Activated naive CD8-positive, alpha-beta T cell treated with anti-CD3 and anti-CD28 coated beads, Interleukin-2, amount 10 ng/mL, durations not matched to agents 7 days and 5 days (primary cell): ENCODE measurements at regions not wholly inside any gene's neighbourhood (a gene's known extent, or its start where the extent isn't known, plus 50 kb on each side); places are given as distances from the start of the nearest gene placed in this dataset.

Experiments used
- ATAC-seq: fragments of 150-1000 bp; cut with Tn5 transposase; one replicate; pipeline ENCODE4 v1.10.0; 2021; ENCODE audit warnings: low read depth, moderate library complexity
- POLR2A ChIA-PET: fragments of 350-600 bp; sonication (Branson Sonifier 250); formaldehyde crosslinking; loops from one replicate; lab custom pipeline; 2021; ENCODE audit warnings: antibody characterized with exemption; lab: Charles Lee
- DNase-seq: peaks from one replicate; pipeline ENCODE4 v3.0.0; 2021
- H3K27ac Mint-ChIP-seq: one replicate; pipeline ENCODE4 v1.8.0; 2022; ENCODE audit warnings: mild to moderate bottlenecking, mixed read lengths
- H3K27me3 Mint-ChIP-seq: one replicate; pipeline ENCODE4 v1.8.0; 2022; ENCODE audit warnings: mild to moderate bottlenecking, moderate library complexity, mixed read lengths
- H3K36me3 Mint-ChIP-seq: one replicate; pipeline ENCODE4 v1.8.0; 2021; ENCODE audit warnings: mild to moderate bottlenecking, mixed read lengths
- H3K4me1 Mint-ChIP-seq: one replicate; pipeline ENCODE4 v1.8.0; 2021; ENCODE audit warnings: mixed read lengths
- H3K4me3 Mint-ChIP-seq: one replicate; pipeline ENCODE4 v1.8.0; 2022; ENCODE audit warnings: mild to moderate bottlenecking, moderate library complexity, mixed read lengths
- H3K9me3 Mint-ChIP-seq: one replicate; pipeline ENCODE4 v1.8.0; 2021; ENCODE audit warnings: mixed read lengths

DNA sequence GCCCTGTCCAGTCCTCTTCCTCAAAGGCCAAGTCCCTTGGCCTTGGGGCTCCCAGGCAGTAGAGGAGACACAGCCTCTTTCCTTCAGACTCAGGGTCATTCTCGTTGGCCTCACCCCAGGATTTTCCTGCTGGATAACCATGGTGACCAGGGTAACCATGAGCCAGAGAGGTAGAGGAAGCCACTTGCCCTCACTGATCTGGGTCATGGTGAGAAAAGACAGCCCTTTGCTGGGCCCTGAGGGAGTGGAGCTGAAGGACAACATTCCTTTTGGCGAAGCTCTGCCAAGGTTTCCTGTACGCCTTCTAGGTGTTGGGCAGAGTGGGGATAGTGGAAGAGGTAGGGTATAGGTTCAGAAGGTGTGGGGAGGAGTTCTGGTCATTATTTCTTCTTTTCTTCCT, 53.1 kb upstream of the WNT4 start:
- DNase-seq = no peak
- Mint-ChIP-seq H3K27me3 (peaks cover 26% of the 10 kb centered on the region), H3K4me1 (no peaks in the 10 kb centered on the region), H3K36me3 (no peaks in the 10 kb centered on the region), H3K27ac (no peak overlapping the region), H3K4me3 (no peak overlapping the region), H3K9me3 (no peaks in the 10 kb centered on the region)
- no peak for ATAC-seq
- POLR2A ChIA-PET = no interaction called here

DNA sequence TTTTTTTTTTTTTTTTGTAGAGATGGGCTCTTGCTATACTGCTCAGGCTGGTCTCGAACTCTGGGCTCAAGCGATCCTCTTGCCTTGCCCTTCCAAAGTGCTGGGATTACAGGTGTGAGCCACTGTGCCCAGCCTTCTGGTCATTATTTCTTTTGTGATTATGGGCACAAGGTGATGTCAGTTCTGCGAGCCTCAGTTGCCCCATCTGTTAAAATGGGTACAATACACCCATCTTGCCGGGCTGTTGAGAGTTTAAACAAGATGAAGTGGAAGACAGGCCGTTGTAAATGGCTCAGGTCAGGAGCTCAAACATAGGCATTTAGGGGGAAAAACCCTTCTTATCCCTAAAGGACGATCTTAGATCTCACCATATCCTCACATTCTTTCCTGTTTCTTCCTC, 53.7 kb upstream of the WNT4 start:
- no peak overlapping the region for H3K27ac Mint-ChIP-seq
- no peaks in the 10 kb centered on the region for H3K4me1 Mint-ChIP-seq
- H3K36me3 Mint-ChIP-seq = no peaks in the 10 kb centered on the region
- ATAC-seq (no peak), DNase-seq (no peak)
- peaks cover 26% of the 10 kb centered on the region for H3K27me3 Mint-ChIP-seq
- POLR2A ChIA-PET = no interaction called here
- H3K4me3 Mint-ChIP-seq = no peak overlapping the region
- H3K9me3 Mint-ChIP-seq = no peaks in the 10 kb centered on the region

DNA sequence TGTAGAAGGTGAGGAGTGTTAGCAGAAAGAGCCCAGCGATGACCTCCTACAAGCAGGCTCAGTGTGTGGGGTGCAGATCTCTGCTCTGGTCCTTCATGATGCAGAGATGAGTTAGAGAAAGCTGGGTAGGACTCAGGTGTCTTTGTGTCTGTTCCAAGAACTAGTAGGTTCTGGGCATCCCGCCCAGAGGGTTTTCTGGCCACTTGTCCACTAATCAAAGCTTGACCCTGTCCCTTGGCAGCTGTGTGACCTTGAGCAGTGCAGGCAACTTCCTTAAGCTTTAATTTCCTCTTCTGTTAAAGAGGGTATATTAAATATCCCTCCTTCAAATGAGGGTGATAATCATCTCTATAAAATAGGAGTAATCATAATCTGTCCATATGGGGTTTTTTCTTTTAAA, 54.7 kb upstream of the WNT4 start:
- Mint-ChIP-seq H3K4me3 (no peak overlapping the region), H3K27ac (no peak overlapping the region)
- POLR2A ChIA-PET = no interaction called here

DNA sequence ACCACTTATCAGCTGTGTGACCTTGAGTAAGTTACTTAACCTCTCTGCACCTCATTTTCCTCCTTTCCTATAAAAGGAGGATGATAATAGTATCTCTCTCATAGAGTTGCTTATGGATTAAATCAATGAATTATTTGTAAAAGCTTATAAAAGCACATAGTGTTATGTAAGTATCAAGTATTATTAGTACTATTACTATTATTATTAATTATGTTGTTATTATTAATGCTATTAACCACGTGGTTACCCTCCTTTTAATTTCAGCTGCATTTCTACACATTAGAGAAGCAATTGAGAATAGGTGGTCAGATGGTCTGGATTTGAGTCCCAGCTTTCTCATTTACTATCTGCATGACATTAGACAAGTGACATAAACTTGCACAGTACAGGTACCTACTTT, 58.1 kb upstream of the WNT4 start:
- H3K27me3 Mint-ChIP-seq = peaks cover 32% of the 10 kb centered on the region
- H3K4me1 Mint-ChIP-seq = no peaks in the 10 kb centered on the region
- H3K9me3 Mint-ChIP-seq = no peaks in the 10 kb centered on the region
- H3K4me3 Mint-ChIP-seq = no peak overlapping the region
- POLR2A ChIA-PET = no interaction called here
- ATAC-seq (no peak), DNase-seq (no peak)
- H3K27ac Mint-ChIP-seq = no peak overlapping the region
- no peaks in the 10 kb centered on the region for H3K36me3 Mint-ChIP-seq

More for the DNA sequence above, 54.7 kb upstream of the WNT4 start:
- ATAC-seq (no peak), DNase-seq (no peak)
- Mint-ChIP-seq H3K4me1 (no peaks in the 10 kb centered on the region), H3K9me3 (no peaks in the 10 kb centered on the region), H3K36me3 (no peaks in the 10 kb centered on the region), H3K27me3 (peaks cover 27% of the 10 kb centered on the region)

DNA sequence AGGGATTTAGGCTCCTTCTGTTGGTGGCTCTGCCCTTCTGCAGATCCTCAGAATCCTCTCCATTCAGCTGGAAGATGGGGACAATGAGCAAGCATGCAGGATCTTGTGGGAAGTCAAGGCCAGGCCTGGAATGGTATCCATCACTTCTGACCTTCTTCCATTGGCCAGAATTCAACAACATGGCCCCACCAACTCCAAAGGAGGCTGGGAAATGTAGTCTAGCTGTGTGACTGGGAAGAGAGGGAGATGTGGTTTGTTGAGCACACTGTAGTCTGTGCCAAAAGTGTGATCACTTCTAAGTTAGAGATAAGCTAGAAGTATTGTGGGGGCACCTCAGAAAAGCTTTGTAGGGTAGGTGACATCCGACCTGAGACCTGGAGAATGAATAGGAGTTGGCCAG, 60.4 kb upstream of the WNT4 start:
- no peaks in the 10 kb centered on the region for H3K36me3 Mint-ChIP-seq
- H3K4me3 Mint-ChIP-seq = no peak overlapping the region
- POLR2A ChIA-PET = interaction anchor here (0.6 kb wide), 1 partner anchor 52 kb away, joined by 4 read pairs; no protein-coding TSS in a partner anchor
- H3K27ac Mint-ChIP-seq = no peak overlapping the region
- H3K9me3 Mint-ChIP-seq = no peaks in the 10 kb centered on the region
- ATAC-seq = no peak
- no peaks in the 10 kb centered on the region for H3K4me1 Mint-ChIP-seq
- H3K27me3 Mint-ChIP-seq = peaks cover 38% of the 10 kb centered on the region
- DNase-seq = no peak

DNA sequence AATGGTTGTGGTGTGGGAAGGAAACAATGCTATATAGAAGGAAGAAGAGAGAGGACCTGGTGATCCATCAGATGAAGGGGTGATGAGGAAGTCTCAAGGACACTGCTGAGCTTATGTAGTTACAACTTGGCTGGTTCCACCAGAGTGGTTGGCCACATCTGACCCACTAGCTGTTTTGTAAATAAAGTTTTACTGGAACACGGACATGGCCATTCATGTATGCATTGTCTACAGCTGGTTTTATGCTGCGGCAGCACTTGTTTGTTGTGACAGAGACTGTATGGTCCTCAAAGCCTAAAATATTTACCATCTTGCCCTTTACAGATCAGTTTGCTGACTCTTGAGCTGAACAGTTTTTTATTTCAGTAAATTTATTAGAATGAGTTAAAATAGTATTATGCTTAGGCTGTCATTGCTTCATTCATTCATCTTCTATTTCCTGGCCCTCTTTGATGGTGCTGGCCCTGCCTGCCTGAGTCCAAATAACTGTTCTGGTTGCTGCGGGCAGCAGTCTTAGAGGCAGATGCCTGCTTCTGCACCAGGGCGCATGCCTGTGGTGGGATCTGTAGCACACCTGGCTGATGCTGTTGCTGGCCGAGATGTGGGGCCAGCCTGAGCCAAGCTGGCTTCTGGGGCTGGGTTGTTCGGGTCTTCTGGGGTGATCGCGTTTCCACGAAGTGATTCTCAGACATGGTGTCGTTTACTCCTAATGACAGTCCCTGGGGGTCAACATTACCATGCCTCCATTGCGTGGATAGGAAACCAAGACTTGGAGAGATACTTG, 61.4 kb upstream of the WNT4 start:
- Mint-ChIP-seq H3K27me3 (peaks cover 35% of the 10 kb centered on the region), H3K4me1 (no peaks in the 10 kb centered on the region), H3K4me3 (no peak overlapping the region), H3K27ac (no peak overlapping the region), H3K9me3 (no peaks in the 10 kb centered on the region), H3K36me3 (no peaks in the 10 kb centered on the region)
- no peak for DNase-seq
- no peak for ATAC-seq
- POLR2A ChIA-PET = interaction anchor here (0.6 kb wide), 1 partner anchor 53 kb away, joined by 4 read pairs; no protein-coding TSS in a partner anchor

DNA sequence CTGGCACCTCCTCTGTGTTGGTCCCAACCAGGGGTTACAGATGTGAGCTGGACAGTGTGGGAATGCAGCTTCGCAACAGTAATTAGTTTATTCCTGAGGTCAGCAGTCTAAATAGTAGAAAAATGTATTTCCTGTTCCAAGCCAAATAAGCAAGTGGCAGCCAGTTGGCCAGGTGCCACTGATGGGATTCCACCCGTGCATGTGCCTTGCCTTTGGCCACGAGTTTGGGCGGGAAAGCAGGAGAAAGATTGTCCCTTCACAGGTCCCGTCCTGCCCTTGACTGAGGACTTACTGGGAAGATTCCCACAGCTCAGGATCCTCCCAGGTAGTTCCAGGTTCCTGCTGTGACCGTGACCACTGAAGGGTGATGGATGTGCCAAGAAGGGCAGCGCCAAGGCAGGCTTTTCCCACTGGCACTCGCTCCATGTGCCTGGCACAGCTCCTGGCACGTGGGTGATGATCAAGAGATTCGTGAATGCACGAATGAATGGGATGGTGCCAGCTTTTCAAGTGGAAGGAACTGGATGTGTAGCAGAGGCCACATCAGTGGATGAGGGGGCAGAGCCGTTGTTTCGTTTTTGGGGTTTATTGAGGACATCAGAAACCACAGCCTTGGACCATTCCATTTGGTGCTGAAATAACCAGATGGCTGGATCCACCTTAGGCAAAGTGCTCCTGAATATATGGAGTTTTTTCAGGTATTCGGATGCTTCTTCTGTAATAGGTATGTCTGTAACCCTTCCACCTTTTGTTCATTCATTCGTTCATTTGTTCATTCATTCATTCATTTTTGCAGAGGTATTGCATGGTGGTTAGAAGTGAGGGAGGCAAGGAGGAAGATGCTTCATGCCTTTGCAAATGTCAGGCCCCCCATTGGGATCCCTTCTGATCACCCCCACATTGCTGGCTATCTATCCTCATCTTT, 62.4 kb upstream of the WNT4 start:
- peaks cover 36% of the 10 kb centered on the region for H3K27me3 Mint-ChIP-seq
- H3K36me3 Mint-ChIP-seq = no peaks in the 10 kb centered on the region
- no peak for DNase-seq
- POLR2A ChIA-PET = no interaction called here
- no peak overlapping the region for H3K4me3 Mint-ChIP-seq
- H3K9me3 Mint-ChIP-seq = no peaks in the 10 kb centered on the region
- no peaks in the 10 kb centered on the region for H3K4me1 Mint-ChIP-seq
- no peak for ATAC-seq
- no peak overlapping the region for H3K27ac Mint-ChIP-seq

DNA sequence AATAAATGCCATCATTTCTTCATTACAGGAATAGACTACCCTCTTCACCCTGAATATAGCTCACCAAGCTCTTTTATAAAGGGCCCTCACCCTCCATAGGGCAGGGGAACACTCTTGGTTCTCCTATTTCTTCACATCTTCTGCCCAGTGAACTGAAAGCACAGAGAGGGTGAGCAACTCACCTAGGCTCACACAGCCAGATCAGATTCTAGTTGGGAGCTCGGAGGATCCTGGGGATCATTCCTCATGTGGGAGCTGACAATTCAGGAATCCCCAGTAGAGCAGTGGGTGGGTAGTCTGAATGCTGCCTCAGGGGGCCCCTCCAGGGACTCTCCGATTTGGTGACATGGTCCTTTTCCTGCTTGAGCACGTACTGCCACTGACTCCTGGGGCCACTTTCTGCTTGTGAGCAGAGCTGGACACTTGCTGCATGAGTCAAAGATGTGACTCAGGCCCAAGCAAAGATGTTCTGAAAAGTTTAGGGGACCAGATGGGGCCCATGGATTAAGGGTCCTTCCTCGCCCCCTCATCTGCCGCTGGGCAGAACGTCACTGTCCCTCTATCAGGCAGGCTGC, 63.7 kb upstream of the WNT4 start:
- Mint-ChIP-seq H3K4me3 (no peak overlapping the region), H3K9me3 (no peaks in the 10 kb centered on the region), H3K27ac (no peak overlapping the region), H3K27me3 (peaks cover 35% of the 10 kb centered on the region), H3K4me1 (no peaks in the 10 kb centered on the region), H3K36me3 (no peaks in the 10 kb centered on the region)
- POLR2A ChIA-PET = no interaction called here
- no peak for DNase-seq
- ATAC-seq = no peak

DNA sequence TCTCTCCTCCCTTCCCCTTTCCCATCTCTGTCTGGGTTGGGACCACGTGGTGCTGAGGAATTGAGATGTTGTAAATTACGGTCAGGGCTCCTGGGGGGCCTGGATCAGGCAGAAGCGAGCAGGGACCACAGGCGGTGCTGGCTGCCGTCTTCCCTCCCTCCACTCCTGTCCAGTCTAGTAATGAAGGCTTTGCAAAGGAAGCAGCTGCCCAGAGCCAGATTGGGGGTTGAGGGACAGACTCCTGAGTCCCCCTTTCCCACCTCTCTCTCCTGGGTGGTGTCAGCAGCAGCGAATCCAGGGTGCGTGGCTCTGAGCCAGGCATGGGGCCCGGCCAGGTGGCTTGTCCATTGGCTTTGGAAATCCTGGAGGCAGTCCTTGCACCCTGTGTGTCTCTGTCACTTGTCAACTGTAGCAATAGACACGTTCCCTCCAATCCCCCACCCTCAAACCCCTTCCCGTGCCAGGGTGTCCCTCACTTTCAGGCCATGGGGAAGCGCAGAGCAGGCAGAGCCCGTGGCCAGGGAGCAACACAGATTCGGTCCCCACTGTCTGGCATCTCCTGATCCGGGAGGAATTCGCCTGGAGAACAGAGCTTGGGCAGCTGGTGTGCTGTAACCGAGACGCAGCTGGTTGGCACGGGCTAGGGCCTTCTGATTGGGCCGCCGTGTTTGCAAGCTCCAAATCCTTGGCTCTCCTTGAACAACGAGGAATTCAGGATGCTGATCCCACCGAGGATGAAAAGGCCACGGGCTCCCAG, 64.8 kb upstream of the WNT4 start:
- H3K9me3 Mint-ChIP-seq = no peaks in the 10 kb centered on the region
- no peak for ATAC-seq
- POLR2A ChIA-PET = no interaction called here
- no peak overlapping the region for H3K27ac Mint-ChIP-seq
- H3K4me3 Mint-ChIP-seq = no peak overlapping the region
- no peaks in the 10 kb centered on the region for H3K36me3 Mint-ChIP-seq
- H3K27me3 Mint-ChIP-seq = peaks cover 43% of the 10 kb centered on the region
- no peak for DNase-seq
- no peaks in the 10 kb centered on the region for H3K4me1 Mint-ChIP-seq

DNA sequence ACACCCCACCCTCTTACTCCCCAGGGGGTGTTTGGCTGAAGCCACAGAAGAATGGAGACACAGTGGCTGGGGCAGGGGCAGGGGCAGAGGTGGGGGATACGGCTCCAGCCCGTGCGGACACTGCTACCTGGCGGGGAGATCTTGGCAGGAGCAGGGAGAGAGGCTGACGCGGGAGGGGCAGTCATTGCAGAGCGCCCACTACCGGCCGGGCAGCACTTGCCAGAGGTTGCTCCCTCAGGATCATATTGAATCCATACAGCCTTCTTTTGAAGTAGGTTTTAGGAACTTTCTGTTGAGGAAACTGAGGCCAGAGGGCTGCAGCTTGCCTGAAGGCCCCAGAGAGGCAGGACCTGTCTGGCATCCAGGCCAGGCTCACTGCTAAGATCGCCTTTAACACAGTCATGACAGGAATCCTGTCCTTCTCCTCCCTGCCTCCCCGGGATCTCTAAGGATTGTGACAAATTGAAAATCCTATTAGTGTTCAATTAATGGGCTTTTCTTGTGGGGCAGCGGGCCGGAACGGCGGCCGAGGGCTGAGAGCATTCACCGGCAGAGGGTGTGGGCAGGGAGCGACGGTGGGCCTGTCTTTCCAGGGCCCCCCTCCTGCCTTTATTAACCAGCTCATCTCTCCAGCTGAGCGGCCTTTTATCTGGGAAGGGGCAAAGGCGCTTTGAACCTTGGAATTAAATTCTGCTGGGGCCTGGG, 65.5 kb upstream of the WNT4 start:
- Mint-ChIP-seq H3K4me1 (no peaks in the 10 kb centered on the region), H3K36me3 (no peaks in the 10 kb centered on the region), H3K4me3 (no peak overlapping the region), H3K9me3 (no peaks in the 10 kb centered on the region), H3K27me3 (peaks cover 45% of the 10 kb centered on the region), H3K27ac (no peak overlapping the region)
- ATAC-seq (no peak), DNase-seq (no peak)
- POLR2A ChIA-PET = no interaction called here

DNA sequence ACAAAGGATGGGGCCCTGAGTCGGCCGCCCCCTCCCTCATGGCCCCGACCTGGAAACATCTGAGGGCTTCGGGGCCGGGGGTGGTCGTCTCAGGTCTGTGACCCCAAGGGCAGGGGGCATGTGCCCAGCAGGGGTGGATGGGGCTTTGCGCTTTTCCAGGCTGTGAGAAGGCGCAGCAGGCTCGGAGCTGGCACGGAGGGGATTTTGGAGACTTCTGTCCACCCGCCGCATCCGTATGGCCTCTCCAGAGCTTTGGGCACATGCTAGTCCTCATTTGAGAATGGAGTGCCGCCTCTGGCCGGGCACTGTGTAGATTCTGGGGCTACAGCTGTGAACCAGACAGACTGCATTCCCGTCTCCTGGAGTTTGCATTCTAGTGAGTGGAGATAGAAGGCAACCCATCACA, 66.1 kb upstream of the WNT4 start:
- H3K36me3 Mint-ChIP-seq = no peaks in the 10 kb centered on the region
- H3K4me3 Mint-ChIP-seq = no peak overlapping the region
- ATAC-seq (no peak), DNase-seq (no peak)
- H3K4me1 Mint-ChIP-seq = no peaks in the 10 kb centered on the region
- H3K27me3 Mint-ChIP-seq = peaks cover 48% of the 10 kb centered on the region
- no peak overlapping the region for H3K27ac Mint-ChIP-seq
- H3K9me3 Mint-ChIP-seq = no peaks in the 10 kb centered on the region
- POLR2A ChIA-PET = no interaction called here

DNA sequence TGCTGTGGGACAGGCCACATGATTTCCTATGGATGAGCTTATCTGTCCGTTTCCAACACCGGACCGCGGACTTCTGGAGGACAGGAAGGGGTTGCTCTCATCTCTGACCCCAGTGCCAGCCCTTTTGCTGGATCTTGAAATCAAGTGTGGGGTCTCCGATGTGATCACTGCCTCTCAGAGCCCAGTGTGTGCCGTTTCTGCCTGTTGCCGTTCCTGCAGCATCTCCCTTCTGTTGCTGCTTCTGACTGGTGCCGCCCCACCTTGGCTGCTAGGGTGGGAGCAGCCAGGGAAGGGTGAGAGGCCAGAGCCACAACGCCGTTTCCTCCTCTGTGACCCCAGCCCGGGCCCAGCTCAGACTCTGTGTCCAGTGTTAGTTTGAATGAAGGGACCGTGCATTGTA, 67.3 kb upstream of the WNT4 start:
- Mint-ChIP-seq H3K27me3 (peaks cover 59% of the 10 kb centered on the region), H3K9me3 (no peaks in the 10 kb centered on the region), H3K4me3 (no peak overlapping the region), H3K4me1 (no peaks in the 10 kb centered on the region), H3K36me3 (no peaks in the 10 kb centered on the region), H3K27ac (no peak overlapping the region)
- DNase-seq = no peak
- POLR2A ChIA-PET = no interaction called here
- no peak for ATAC-seq
